B cell (primary cell): ENCODE measurements at regions not wholly inside any gene's neighbourhood (a gene's known extent, or its start where the extent isn't known, plus 50 kb on each side); places are given as distances from the start of the nearest gene placed in this dataset.

Experiments
- ATAC-seq: fragments of 200-7000 bp; cut with Tn5 transposase; one replicate; pipeline ENCODE4 v1.10.0; 2021; ENCODE audit warnings: low read depth, mild to moderate bottlenecking, moderate number of reproducible peaks, moderate library complexity
- CTCF ChIA-PET: fragments of 350-600 bp; sonication (Branson Sonifier 250); formaldehyde crosslinking; loops from one replicate; lab custom pipeline; 2021; ENCODE audit warnings: antibody characterized with exemption, inconsistent platforms; lab: Charles Lee
- POLR2A ChIA-PET: fragments of 350-600 bp; sonication (Branson Sonifier 250); formaldehyde crosslinking; loops from one replicate; lab custom pipeline; 2021; ENCODE audit warnings: antibody characterized with exemption; lab: Charles Lee
- DNase-seq: peaks from one replicate; pipeline ENCODE4 v3.0.0; 2013
- H2AFZ ChIP-seq: 2 replicates; pipeline ENCODE4 v1.6.1; 2012; ENCODE audit warnings: mild to moderate bottlenecking, low read depth, low read length; ENCODE audit not compliant: insufficient read depth, poor library complexity, severe bottlenecking
- H3K27ac ChIP-seq, 2 donors: 1 replicate in 1 of 2; 2 replicates in 1 of 2; pipeline ENCODE4 v1.5.1; 2012 to 2013; ENCODE audit warnings: low read length in 2 of 2, mild to moderate bottlenecking in 2 of 2, moderate library complexity in 1 of 2
- H3K27me3 ChIP-seq, 4 experiments: fragments of 200-600 bp in 1 of 4; sonication (generic) in 1 of 4; replicated peaks in 1 of 4; 1 replicate in 2 of 4; 2 replicates in 2 of 4; pipeline versions ENCODE4 v1.6.1 to v1.7.0; 2013 to 2016; ENCODE audit warnings: low read length in 3 of 4, mild to moderate bottlenecking in 2 of 4, mixed read lengths in 1 of 4, moderate library complexity in 1 of 4; ENCODE audit not compliant: insufficient read depth in 4 of 4, control insufficient read depth in 3 of 4; ENCODE audit errors: control extremely low read depth in 1 of 4
- H3K36me3 ChIP-seq, 2 experiments: replicated peaks in 1 of 2; 1 replicate in 1 of 2; 2 replicates in 1 of 2; pipeline versions ENCODE4 v1.6.1 to v1.7.1; 2013; ENCODE audit warnings: low read length in 1 of 2; ENCODE audit not compliant: insufficient read depth in 2 of 2, control insufficient read depth in 1 of 2; ENCODE audit errors: control extremely low read depth in 1 of 2, extremely low read depth in 1 of 2
- H3K4me1 ChIP-seq, 2 donors: fragments of 200-600 bp in 1 of 2; sonication (generic) in 1 of 2; 1 replicate in 1 of 2; 2 replicates in 1 of 2; pipeline versions ENCODE4 v1.5.1 to v1.6.1; 2013 to 2017; ENCODE audit warnings: low read length in 2 of 2; ENCODE audit not compliant: control insufficient read depth in 2 of 2, insufficient read depth in 2 of 2
- H3K4me2 ChIP-seq: replicated peaks from 2 replicates; pipeline ENCODE3; 2012; ENCODE audit warnings: mild to moderate bottlenecking, low read depth, low read length; ENCODE audit not compliant: poor library complexity, severe bottlenecking
- H3K4me3 ChIP-seq, 5 experiments: fragments of 200-600 bp in 1 of 5; sonication (generic) in 1 of 5; 1 replicate in 3 of 5; 2 replicates in 2 of 5; pipeline versions ENCODE4 v1.5.1 to v1.7.0; 2011 to 2016; ENCODE audit warnings: low read length in 4 of 5, mild to moderate bottlenecking in 4 of 5, low read depth in 2 of 5, control low read depth in 1 of 5, moderate library complexity in 1 of 5; ENCODE audit not compliant: insufficient read depth in 1 of 5; ENCODE audit errors: control extremely low read depth in 1 of 5, extremely low read depth in 1 of 5
- H3K79me2 ChIP-seq: fragments of 200-600 bp; sonication (generic); one replicate; pipeline ENCODE4 v1.6.0; 2016; ENCODE audit warnings: low read length; ENCODE audit not compliant: control insufficient read depth, insufficient read depth
- H3K9ac ChIP-seq: fragments of 200-600 bp; sonication (generic); 2 replicates; pipeline ENCODE4 v1.6.1; 2017; ENCODE audit warnings: mild to moderate bottlenecking, low read length, moderate library complexity
- H3K9me3 ChIP-seq, 3 donors: one replicate each; pipeline versions ENCODE4 v1.6.1 to v1.7.1; 2013; ENCODE audit warnings: low read length in 2 of 3; ENCODE audit not compliant: control insufficient read depth in 2 of 3, insufficient read depth in 1 of 3; ENCODE audit errors: control extremely low read depth in 1 of 3
- H4K20me1 ChIP-seq: 2 replicates; pipeline ENCODE4 v1.6.0; 2012; ENCODE audit warnings: mild to moderate bottlenecking, low read length; ENCODE audit not compliant: insufficient read depth, control insufficient read depth, poor library complexity, severe bottlenecking
- H3K27ac Mint-ChIP-seq: one replicate; pipeline ENCODE4 v1.8.0; 2021; ENCODE audit warnings: mixed read lengths
- H3K27me3 Mint-ChIP-seq: one replicate; pipeline ENCODE4 v1.8.0; 2021; ENCODE audit warnings: mixed read lengths
- H3K4me1 Mint-ChIP-seq: one replicate; pipeline ENCODE4 v1.8.0; 2021; ENCODE audit warnings: mixed read lengths
- H3K4me3 Mint-ChIP-seq: one replicate; pipeline ENCODE4 v1.8.0; 2021; ENCODE audit warnings: mixed read lengths
- H3K9me3 Mint-ChIP-seq: one replicate; pipeline ENCODE4 v1.8.0; 2022; ENCODE audit warnings: mixed read lengths; ENCODE audit not compliant: insufficient read depth
- CTCF ChIP-seq: fragments of 200-600 bp; IDR thresholded peaks from one replicate; pipeline ENCODE4 v1.8.0; 2022; ENCODE audit warnings: antibody characterized with exemption, mild to moderate bottlenecking
- EZH2 ChIP-seq: IDR thresholded peaks from 2 replicates; pipeline ENCODE4 v1.6.1; 2012; ENCODE audit warnings: borderline replicate concordance, low read depth, mild to moderate bottlenecking, moderate library complexity, low read length; ENCODE audit not compliant: insufficient read depth, poor library complexity, severe bottlenecking
- WGBS: methylation state at CpG from one replicate; pipeline ENCODE4 v1.1.5; 2013; ENCODE audit warnings: missing lambda C conversion rate; ENCODE audit not compliant: insufficient coverage; 5-methylcytosine and 5-hydroxymethylcytosine counted together
- intact Hi-C: fragments of 100-400 bp; cut with micrococcal nuclease; formaldehyde crosslinking; loops from one replicate; pipeline ENCODE4 v1.10.0; 2022

- ChIA-PET CTCF (no interaction called here), POLR2A (no interaction called here)
- H3K4me2 ChIP-seq: no peak overlapping the region
- no peak overlapping the region for H2AFZ ChIP-seq
- no peak for TF ChIP-seq CTCF
- no peak for TF ChIP-seq EZH2
- WGBS: no CpG with 5 or more reads among the region's 1 CpG
- Mint-ChIP-seq H3K27me3 (no peaks in the 10 kb centered on the region), H3K9me3 (no peaks in the 10 kb centered on the region), H3K4me3 (no peak overlapping the region), H3K27ac (no peak overlapping the region), H3K4me1 (no peaks in the 10 kb centered on the region)
- intact Hi-C loops: no loop called here
- no peak overlapping the region for H3K4me3 ChIP-seq
- no peaks in the 10 kb centered on the region for H3K79me2 ChIP-seq
- no peak overlapping the region for H3K9ac ChIP-seq
- H4K20me1 ChIP-seq: no peaks in the 10 kb centered on the region
- DNase-seq (no peak), ATAC-seq (no peak)
- H3K9me3 ChIP-seq: no peaks in the 10 kb centered on the region
- H3K27me3 ChIP-seq: no peaks in the 10 kb centered on the region
- H3K27ac ChIP-seq: no peak overlapping the region
- no peaks in the 10 kb centered on the region for H3K4me1 ChIP-seq
- H3K36me3 ChIP-seq: no peaks in the 10 kb centered on the region
Observed at GRCh38 chr3:168883145-168883544, 780.4 kb downstream of the MECOM start.

- Histone ChIP-seq H3K27ac (no peak overlapping the region), H2AFZ (no peak overlapping the region), H3K4me2 (no peak overlapping the region), H3K9me3 (no peaks in the 10 kb centered on the region), H3K79me2 (no peaks in the 10 kb centered on the region), H3K36me3 (no peaks in the 10 kb centered on the region), H4K20me1 (no peaks in the 10 kb centered on the region), H3K4me3 (no peak overlapping the region), H3K4me1 (no peaks in the 10 kb centered on the region), H3K27me3 (no peaks in the 10 kb centered on the region), H3K9ac (no peak overlapping the region)
- TF ChIP-seq CTCF: no peak
- no peak for TF ChIP-seq EZH2
- Mint-ChIP-seq H3K4me1 (no peaks in the 10 kb centered on the region), H3K27ac (no peak overlapping the region), H3K27me3 (no peaks in the 10 kb centered on the region), H3K9me3 (no peaks in the 10 kb centered on the region), H3K4me3 (no peak overlapping the region)
- DNase-seq (no peak), ATAC-seq (no peak)
- CTCF ChIA-PET: no interaction called here
- intact Hi-C loops: no loop called here
- POLR2A ChIA-PET: no interaction called here
- 100% methylated on average over 1 of the region's 3 CpGs for WGBS
Observed at GRCh38 chr3:168881804-168882203, 781.7 kb downstream of the MECOM start.
